HG02885 (cell line): ENCODE measurements at regions not wholly inside any gene's neighbourhood (a gene's known extent, or its start where the extent isn't known, plus 50 kb on each side); places are given as distances from the start of the nearest gene placed in this dataset.
"Not testable (repeated sequence)": the region's sequence is repeated elsewhere in the genome, so short reads cannot be mapped to it uniquely, and the experiment has no call there.

Experiments used
- ATAC-seq: cut with Tn5 transposase; IDR thresholded peaks from one replicate; pipeline ENCODE4 v1.9.1; 2021; ENCODE audit warnings: mild to moderate bottlenecking; ENCODE audit not compliant: unreplicated experiment, poor library complexity

GRCh38 chr3:173342679-173343078 is 54.9 kb upstream of the NLGN1 start:
- no peak for ATAC-seq

GRCh38 chr3:173340626-173341025 is 56.9 kb upstream of the NLGN1 start:
- ATAC-seq = no peak

- no peak for ATAC-seq
Observed at GRCh38 chr3:173336261-173336660, 61.3 kb upstream of the NLGN1 start.

- no peak for ATAC-seq
Observed at GRCh38 chr3:173306110-173306509, 91.4 kb upstream of the NLGN1 start.

- ATAC-seq = no peak
Observed at GRCh38 chr3:173304182-173304800, 93.3 kb upstream of the NLGN1 start.

GRCh38 chr3:173301647-173302046 is 95.9 kb upstream of the NLGN1 start:
- ATAC-seq = no peak

GRCh38 chr3:173289072-173289471 is 108.5 kb upstream of the NLGN1 start:
- ATAC-seq = no peak

GRCh38 chr3:173287361-173287760 is 110.2 kb upstream of the NLGN1 start:
- ATAC-seq = no peak

- ATAC-seq = not testable (repeated sequence)
Observed at GRCh38 chr3:173286507-173286906, 111.0 kb upstream of the NLGN1 start.

GRCh38 chr3:173284301-173284700 is 113.2 kb upstream of the NLGN1 start:
- no peak for ATAC-seq

- ATAC-seq = no peak
Observed at GRCh38 chr3:173275740-173276139, 121.8 kb upstream of the NLGN1 start.

- no peak for ATAC-seq
Observed at GRCh38 chr3:173273838-173274237, 123.7 kb upstream of the NLGN1 start.

- ATAC-seq = no peak
Observed at GRCh38 chr3:173268781-173269180, 127.7 kb upstream of the SPATA16 start.

- no peak for ATAC-seq
Observed at GRCh38 chr3:173267716-173268115, 126.7 kb upstream of the SPATA16 start.

GRCh38 chr3:173266441-173266840 is 125.4 kb upstream of the SPATA16 start:
- ATAC-seq = no peak

GRCh38 chr3:173258697-173259096 is 117.7 kb upstream of the SPATA16 start:
- ATAC-seq = no peak

GRCh38 chr3:173257797-173258196 is 116.8 kb upstream of the SPATA16 start:
- no peak for ATAC-seq

- no peak for ATAC-seq
Observed at GRCh38 chr3:173255555-173255954, 114.5 kb upstream of the SPATA16 start.

- ATAC-seq = no peak
Observed at GRCh38 chr3:173253471-173253870, 112.4 kb upstream of the SPATA16 start.

- ATAC-seq = no peak
Observed at GRCh38 chr3:173249457-173249856, 108.4 kb upstream of the SPATA16 start.

- ATAC-seq = no peak
Observed at GRCh38 chr3:173241727-173242126, 100.7 kb upstream of the SPATA16 start.

- peak; percentile 68 for ATAC-seq
Observed at GRCh38 chr3:173238091-173238490, 97.1 kb upstream of the SPATA16 start.

GRCh38 chr3:173225351-173225750 is 84.3 kb upstream of the SPATA16 start:
- ATAC-seq = no peak
